GM12892 (cell line): ENCODE measurements at regions not wholly inside any gene's neighbourhood (a gene's known extent, or its start where the extent isn't known, plus 50 kb on each side); places are given as distances from the start of the nearest gene placed in this dataset.

Experiments
- POLR2A ChIP-seq: IDR thresholded peaks from 2 replicates; pipeline ENCODE4 v1.6.1; 2011; ENCODE audit warnings: low read depth, low read length, control low read depth
- POLR2AphosphoS5 ChIP-seq: IDR thresholded peaks from 2 replicates; pipeline ENCODE4 v1.6.1; 2011; ENCODE audit warnings: low read depth, low read length, control low read depth
- TAF1 ChIP-seq: IDR thresholded peaks from 2 replicates; pipeline ENCODE4 v1.6.1; 2011; ENCODE audit warnings: low read depth, mild to moderate bottlenecking, control low read depth, low read length, borderline replicate concordance

DNA sequence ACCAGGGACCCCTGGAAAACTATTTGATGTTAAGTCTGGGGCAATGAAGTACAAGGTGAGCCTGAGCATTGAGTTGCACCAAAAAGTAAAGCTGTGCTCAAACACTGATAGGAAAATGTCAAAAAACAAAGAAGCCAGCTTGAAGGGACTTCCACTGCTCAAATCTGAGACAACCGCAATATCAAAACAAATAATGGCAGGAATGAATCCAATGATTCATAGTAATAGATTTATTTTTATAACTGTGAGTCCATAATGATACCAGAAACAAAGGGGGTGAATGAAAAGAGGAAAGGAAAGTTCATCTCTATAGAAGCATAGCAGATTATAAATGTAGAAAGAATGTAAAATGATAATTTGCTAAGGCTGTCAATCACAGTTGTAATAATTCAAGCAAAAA, 237.3 kb upstream of the ZBTB20 start:
- TF ChIP-seq TAF1 (no peak), POLR2A (no peak), POLR2AphosphoS5 (no peak)
